H1 (cell line): ENCODE measurements at regions not wholly inside any gene's neighbourhood (a gene's known extent, or its start where the extent isn't known, plus 50 kb on each side); places are given as distances from the start of the nearest gene placed in this dataset.

Source experiments
- CTCF ChIA-PET: fragments of 300-600 bp; sonication (Branson Sonifier 250); formaldehyde crosslinking; loops from one replicate; lab custom pipeline; 2021; ENCODE audit not compliant: partially characterized antibody; lab: Charles Lee
- POLR2A ChIA-PET: fragments of 300-600 bp; sonication (Branson Sonifier 250); formaldehyde crosslinking; loops from one replicate; lab custom pipeline; 2021; ENCODE audit warnings: inconsistent platforms; ENCODE audit not compliant: partially characterized antibody; lab: Charles Lee
- DNase-seq, 2 experiments: peaks; one replicate each; pipeline versions ENCODE4 v3.0.0 to v3.0.0-alpha.2; 2010 to 2022; ENCODE audit warnings: low spot score in 2 of 2, low read depth in 1 of 2, mixed read lengths in 1 of 2
- FAIRE-seq: peaks from 2 replicates; lab custom pipeline; 2011; peaks lifted over from hg19 to GRCh38; lab: Jason Lieb, UNC
- H2AFZ ChIP-seq: 2 replicates; pipeline ENCODE4 v1.8.1; 2012; ENCODE audit warnings: low read length, inconsistent platforms
- H2AK5ac ChIP-seq: 2 replicates; pipeline ENCODE4 v1.6.1; 2013; ENCODE audit warnings: low read depth, low read length
- H2BK120ac ChIP-seq: replicated peaks from 2 replicates; pipeline ENCODE3; 2013; ENCODE audit warnings: low read depth, low read length, inconsistent platforms
- H2BK12ac ChIP-seq: 2 replicates; pipeline ENCODE4 v1.6.1; 2013; ENCODE audit warnings: low read depth, low read length
- H2BK15ac ChIP-seq: 2 replicates; pipeline ENCODE4 v1.6.1; 2013; ENCODE audit warnings: low read length
- H2BK20ac ChIP-seq: 2 replicates; pipeline ENCODE4 v1.6.1; 2013; ENCODE audit warnings: low read length
- H2BK5ac ChIP-seq: 2 replicates; pipeline ENCODE4 v1.6.1; 2013; ENCODE audit warnings: low read depth, low read length
- H3K14ac ChIP-seq: 2 replicates; pipeline ENCODE4 v1.6.1; 2013; ENCODE audit warnings: inconsistent platforms; ENCODE audit not compliant: insufficient read length
- H3K18ac ChIP-seq: 2 replicates; pipeline ENCODE4 v1.6.1; 2013; ENCODE audit warnings: low read length; ENCODE audit errors: extremely low read depth
- H3K23ac ChIP-seq: 2 replicates; pipeline ENCODE4 v1.6.1; 2013; ENCODE audit warnings: inconsistent platforms; ENCODE audit not compliant: insufficient read length
- H3K23me2 ChIP-seq: 2 replicates; pipeline ENCODE4 v1.6.1; 2013; ENCODE audit warnings: low read depth, low read length
- H3K27ac ChIP-seq: 2 replicates; pipeline ENCODE4 v1.6.1; 2011; ENCODE audit warnings: low read depth, low read length, inconsistent platforms
- H3K27me3 ChIP-seq, 4 experiments: replicated peaks in 1 of 4; 1 replicate in 1 of 4; 2 replicates in 3 of 4; pipeline versions ENCODE4 v1.6.1 to v1.8.1; 2011 to 2013; ENCODE audit warnings: low read length in 3 of 4, mild to moderate bottlenecking in 3 of 4, inconsistent platforms in 2 of 4, mixed read lengths in 2 of 4, moderate library complexity in 1 of 4; ENCODE audit not compliant: control insufficient read depth in 3 of 4, insufficient read depth in 3 of 4; ENCODE audit errors: extremely low read depth in 1 of 4
- H3K36me3 ChIP-seq, 4 experiments: 2 replicates each; pipeline versions ENCODE4 v1.6.1 to v1.8.1; 2011 to 2013; ENCODE audit warnings: mild to moderate bottlenecking in 4 of 4, low read length in 3 of 4, moderate library complexity in 2 of 4, control low read depth in 1 of 4, inconsistent platforms in 1 of 4; ENCODE audit not compliant: insufficient read depth in 4 of 4, control insufficient read depth in 2 of 4
- H3K4ac ChIP-seq: replicated peaks from 2 replicates; pipeline ENCODE3; 2013; ENCODE audit warnings: low read length, low read depth, mixed read lengths, inconsistent platforms; ENCODE audit not compliant: insufficient read length
- H3K4me1 ChIP-seq, 4 experiments: replicated peaks in 1 of 4; 1 replicate in 1 of 4; 2 replicates in 3 of 4; pipeline versions ENCODE4 v1.6.1 to v1.8.1; 2011 to 2013; ENCODE audit warnings: low read length in 3 of 4, inconsistent platforms in 2 of 4, mixed read lengths in 1 of 4; ENCODE audit not compliant: insufficient read depth in 4 of 4, control insufficient read depth in 3 of 4
- H3K4me2 ChIP-seq, 2 experiments: 2 replicates each; pipeline versions ENCODE4 v1.6.1 to v1.8.1; 2011 to 2013; ENCODE audit warnings: low read depth in 2 of 2, low read length in 2 of 2, control low read depth in 1 of 2, inconsistent platforms in 1 of 2, mild to moderate bottlenecking in 1 of 2; ENCODE audit not compliant: insufficient read depth in 1 of 2
- H3K4me3 ChIP-seq, 4 experiments: fragments of 200-600, 300-600 bp in 1 of 4; sonication (generic), shearing (Covaris generic), sonication (Bioruptor Twin) in 1 of 4; 2 replicates each; pipeline versions ENCODE4 v1.5.1 to v1.8.1; 2011 to 2016; ENCODE audit warnings: low read length in 4 of 4, low read depth in 3 of 4, control low read depth in 2 of 4, inconsistent platforms in 2 of 4, mild to moderate bottlenecking in 2 of 4, mixed read lengths in 1 of 4, moderate library complexity in 1 of 4; ENCODE audit not compliant: insufficient read depth in 2 of 4; ENCODE audit errors: extremely low read depth in 1 of 4
- H3K56ac ChIP-seq: replicated peaks from 2 replicates; pipeline ENCODE3; 2013; ENCODE audit warnings: low read depth, mild to moderate bottlenecking, mixed read lengths, low read length, inconsistent platforms; ENCODE audit not compliant: insufficient read length
- H3K79me1 ChIP-seq: 2 replicates; pipeline ENCODE4 v1.6.1; 2013; ENCODE audit warnings: low read depth, low read length, control low read depth
- H3K79me2 ChIP-seq, 2 experiments: 2 replicates each; pipeline versions ENCODE4 v1.6.1 to v1.8.1; 2012 to 2013; ENCODE audit warnings: low read length in 2 of 2, mild to moderate bottlenecking in 2 of 2, inconsistent platforms in 1 of 2; ENCODE audit not compliant: insufficient read depth in 2 of 2, control insufficient read depth in 1 of 2
- H3K9ac ChIP-seq, 4 experiments: replicated peaks in 1 of 4; 1 replicate in 1 of 4; 2 replicates in 3 of 4; pipeline versions ENCODE4 v1.6.1 to v1.8.1; 2011 to 2013; ENCODE audit warnings: low read depth in 3 of 4, low read length in 3 of 4, control low read depth in 2 of 4, mild to moderate bottlenecking in 2 of 4, moderate library complexity in 2 of 4, inconsistent platforms in 1 of 4; ENCODE audit errors: extremely low read depth in 1 of 4
- H3K9me3 ChIP-seq, 2 experiments: 2 replicates each; pipeline versions ENCODE4 v1.6.1 to v1.8.1; 2012 to 2013; ENCODE audit warnings: mild to moderate bottlenecking in 2 of 2, moderate library complexity in 2 of 2, control low read depth in 1 of 2, inconsistent platforms in 1 of 2, low read depth in 1 of 2, low read length in 1 of 2, mixed read lengths in 1 of 2; ENCODE audit not compliant: insufficient read depth in 2 of 2
- H4K20me1 ChIP-seq, 2 experiments: replicated peaks in 1 of 2; 2 replicates each; pipeline versions ENCODE3 to v1.8.1; 2011 to 2013; ENCODE audit warnings: inconsistent platforms in 2 of 2, low read length in 2 of 2, mild to moderate bottlenecking in 1 of 2; ENCODE audit not compliant: insufficient read depth in 2 of 2, control insufficient read depth in 1 of 2
- H4K5ac ChIP-seq: 2 replicates; pipeline ENCODE4 v1.6.1; 2013; ENCODE audit warnings: low read length, low read depth, mixed read lengths, inconsistent platforms; ENCODE audit not compliant: insufficient read length
- H4K8ac ChIP-seq: 2 replicates; pipeline ENCODE4 v1.8.0; 2013; ENCODE audit warnings: mild to moderate bottlenecking, moderate library complexity, low read length, inconsistent platforms; ENCODE audit not compliant: insufficient read depth; ENCODE audit errors: extremely low read depth
- H4K91ac ChIP-seq: replicated peaks from 2 replicates; pipeline ENCODE3; 2013; ENCODE audit warnings: low read length, mixed read lengths, inconsistent platforms; ENCODE audit not compliant: insufficient read length
- CBX8 ChIP-seq: fragments of 300-800, 300-1000 bp; sonication (generic); IDR thresholded peaks from 2 replicates; pipeline ENCODE4 v1.7.1; 2016; ENCODE audit warnings: low read depth, low read length, borderline replicate concordance
- WGBS, 2 experiments: shearing (Covaris generic) in 1 of 2; methylation state at CpG; one replicate each; pipeline versions ENCODE4 v1.1.6 to v1.1.7; 2013 to 2015; ENCODE audit warnings: low lambda C conversion rate in 2 of 2, mixed read lengths in 2 of 2, inconsistent platforms in 1 of 2, low coverage in 1 of 2, missing lambda C conversion rate in 1 of 2; ENCODE audit not compliant: insufficient replicate concordance in 2 of 2, insufficient coverage in 1 of 2, insufficient read length in 1 of 2; ENCODE audit errors: extremely low coverage in 1 of 2, missing lambda C conversion rate in 1 of 2; 5-methylcytosine and 5-hydroxymethylcytosine counted together

DNA sequence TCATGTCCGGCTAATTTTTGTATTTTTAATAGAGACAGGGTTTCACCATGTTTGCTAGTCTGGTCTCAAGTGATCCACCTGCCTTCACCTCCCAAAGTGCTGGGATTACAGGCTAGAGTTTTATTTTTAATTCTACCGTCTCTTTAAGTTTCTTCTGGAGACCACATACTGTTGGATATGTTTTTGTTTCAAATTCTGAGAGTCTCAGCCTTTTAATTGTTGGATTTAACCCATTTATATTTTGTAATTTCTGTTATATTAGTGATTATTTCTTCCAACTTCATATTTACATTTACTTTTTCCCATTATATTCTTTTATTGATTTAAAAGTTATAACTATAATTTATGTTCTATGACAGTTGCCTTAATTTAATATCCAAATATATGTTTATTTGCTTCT is 139.4 kb downstream of the BMS1 start:
- Histone ChIP-seq H3K27ac (no peak overlapping the region), H4K91ac (no peak overlapping the region), H4K8ac (no peak overlapping the region), H3K18ac (no peak overlapping the region), H3K4me1 (peaks cover 0 to 11% (median 3%) of the 10 kb centered on the region in 4 experiments; a peak in 5 of 7 replicates), H3K56ac (no peak overlapping the region), H3K36me3 (no peaks in the 10 kb centered on the region), H3K23ac (no peak overlapping the region), H2BK15ac (no peak overlapping the region), H3K9ac (no peak overlapping the region), H2BK5ac (no peak overlapping the region), H3K4me3 (no peak overlapping the region), H2AFZ (no peak overlapping the region), H2AK5ac (no peak overlapping the region), H2BK12ac (no peak overlapping the region), H3K4me2 (no peak overlapping the region), H3K27me3 (no peaks in the 10 kb centered on the region), H2BK120ac (no peak overlapping the region), H3K23me2 (no peaks in the 10 kb centered on the region), H3K79me1 (no peaks in the 10 kb centered on the region), H4K20me1 (no peaks in the 10 kb centered on the region), H3K79me2 (no peaks in the 10 kb centered on the region), H4K5ac (no peak overlapping the region), H2BK20ac (no peak overlapping the region), H3K9me3 (0 out of 4 replicates have a peak, but pooled peaks cover 0 to 2% of the 10 kb centered on the region in 2 experiments), H3K4ac (no peak overlapping the region), H3K14ac (no peak overlapping the region)
- ChIA-PET POLR2A (no interaction called here), CTCF (no interaction called here)
- WGBS, 2 experiments = 97% methylated on average over 2 of the region's 2 CpGs; no CpG with 5 or more reads in 1 of the 2 experiments
- DNase-seq = no peak
- FAIRE-seq = no peak
- no peak for TF ChIP-seq CBX8
